ENCODE measurements at regions not wholly inside any gene's neighbourhood (a gene's known extent, or its start where the extent isn't known, plus 50 kb on each side); places are given as distances from the start of the nearest gene placed in this dataset.

GRCh38 chr10:28479927-28480627, 52.8 kb upstream of the WAC start:
- ChIA-PET CTCF (interaction anchor here (0.6 kb wide), 1 partner anchor 88 kb away, joined by 4 read pairs; no protein-coding TSS in a partner anchor), POLR2A (no interaction called here)
- no peak for TF ChIP-seq ZNF549 (tag by site-specific recombination; IDR thresholded peaks at IDR 0.05)
- TF ChIP-seq, protein P1, sequence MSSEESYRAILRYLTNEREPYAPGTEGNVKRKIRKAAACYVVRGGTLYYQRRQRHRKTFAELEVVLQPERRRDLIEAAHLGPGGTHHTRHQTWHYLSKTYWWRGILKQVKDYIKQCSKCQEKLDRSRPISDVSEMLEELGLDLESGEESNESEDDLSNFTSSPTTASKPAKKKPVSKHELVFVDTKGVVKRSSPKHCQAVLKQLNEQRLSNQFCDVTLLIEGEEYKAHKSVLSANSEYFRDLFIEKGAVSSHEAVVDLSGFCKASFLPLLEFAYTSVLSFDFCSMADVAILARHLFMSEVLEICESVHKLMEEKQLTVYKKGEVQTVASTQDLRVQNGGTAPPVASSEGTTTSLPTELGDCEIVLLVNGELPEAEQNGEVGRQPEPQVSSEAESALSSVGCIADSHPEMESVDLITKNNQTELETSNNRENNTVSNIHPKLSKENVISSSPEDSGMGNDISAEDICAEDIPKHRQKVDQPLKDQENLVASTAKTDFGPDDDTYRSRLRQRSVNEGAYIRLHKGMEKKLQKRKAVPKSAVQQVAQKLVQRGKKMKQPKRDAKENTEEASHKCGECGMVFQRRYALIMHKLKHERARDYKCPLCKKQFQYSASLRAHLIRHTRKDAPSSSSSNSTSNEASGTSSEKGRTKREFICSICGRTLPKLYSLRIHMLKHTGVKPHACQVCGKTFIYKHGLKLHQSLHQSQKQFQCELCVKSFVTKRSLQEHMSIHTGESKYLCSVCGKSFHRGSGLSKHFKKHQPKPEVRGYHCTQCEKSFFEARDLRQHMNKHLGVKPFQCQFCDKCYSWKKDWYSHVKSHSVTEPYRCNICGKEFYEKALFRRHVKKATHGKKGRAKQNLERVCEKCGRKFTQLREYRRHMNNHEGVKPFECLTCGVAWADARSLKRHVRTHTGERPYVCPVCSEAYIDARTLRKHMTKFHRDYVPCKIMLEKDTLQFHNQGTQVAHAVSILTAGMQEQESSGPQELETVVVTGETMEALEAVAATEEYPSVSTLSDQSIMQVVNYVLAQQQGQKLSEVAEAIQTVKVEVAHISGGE (tag by site-specific recombination; conservative IDR thresholded peaks at IDR 0.05; ENCODE audit: low read depth): peak; percentile 60; the same call in 1 of the 2 replicates
- TF ChIP-seq ZNF140 (tag by site-specific recombination; IDR thresholded peaks at IDR 0.05): peak; percentile 51; the same call in 1 of the 2 replicates
- TF ChIP-seq, protein P2, sequence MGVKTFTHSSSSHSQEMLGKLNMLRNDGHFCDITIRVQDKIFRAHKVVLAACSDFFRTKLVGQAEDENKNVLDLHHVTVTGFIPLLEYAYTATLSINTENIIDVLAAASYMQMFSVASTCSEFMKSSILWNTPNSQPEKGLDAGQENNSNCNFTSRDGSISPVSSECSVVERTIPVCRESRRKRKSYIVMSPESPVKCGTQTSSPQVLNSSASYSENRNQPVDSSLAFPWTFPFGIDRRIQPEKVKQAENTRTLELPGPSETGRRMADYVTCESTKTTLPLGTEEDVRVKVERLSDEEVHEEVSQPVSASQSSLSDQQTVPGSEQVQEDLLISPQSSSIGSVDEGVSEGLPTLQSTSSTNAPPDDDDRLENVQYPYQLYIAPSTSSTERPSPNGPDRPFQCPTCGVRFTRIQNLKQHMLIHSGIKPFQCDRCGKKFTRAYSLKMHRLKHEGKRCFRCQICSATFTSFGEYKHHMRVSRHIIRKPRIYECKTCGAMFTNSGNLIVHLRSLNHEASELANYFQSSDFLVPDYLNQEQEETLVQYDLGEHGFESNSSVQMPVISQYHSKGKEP (tag by site-specific recombination; IDR thresholded peaks at IDR 0.05): no peak
- TF ChIP-seq, protein P3, sequence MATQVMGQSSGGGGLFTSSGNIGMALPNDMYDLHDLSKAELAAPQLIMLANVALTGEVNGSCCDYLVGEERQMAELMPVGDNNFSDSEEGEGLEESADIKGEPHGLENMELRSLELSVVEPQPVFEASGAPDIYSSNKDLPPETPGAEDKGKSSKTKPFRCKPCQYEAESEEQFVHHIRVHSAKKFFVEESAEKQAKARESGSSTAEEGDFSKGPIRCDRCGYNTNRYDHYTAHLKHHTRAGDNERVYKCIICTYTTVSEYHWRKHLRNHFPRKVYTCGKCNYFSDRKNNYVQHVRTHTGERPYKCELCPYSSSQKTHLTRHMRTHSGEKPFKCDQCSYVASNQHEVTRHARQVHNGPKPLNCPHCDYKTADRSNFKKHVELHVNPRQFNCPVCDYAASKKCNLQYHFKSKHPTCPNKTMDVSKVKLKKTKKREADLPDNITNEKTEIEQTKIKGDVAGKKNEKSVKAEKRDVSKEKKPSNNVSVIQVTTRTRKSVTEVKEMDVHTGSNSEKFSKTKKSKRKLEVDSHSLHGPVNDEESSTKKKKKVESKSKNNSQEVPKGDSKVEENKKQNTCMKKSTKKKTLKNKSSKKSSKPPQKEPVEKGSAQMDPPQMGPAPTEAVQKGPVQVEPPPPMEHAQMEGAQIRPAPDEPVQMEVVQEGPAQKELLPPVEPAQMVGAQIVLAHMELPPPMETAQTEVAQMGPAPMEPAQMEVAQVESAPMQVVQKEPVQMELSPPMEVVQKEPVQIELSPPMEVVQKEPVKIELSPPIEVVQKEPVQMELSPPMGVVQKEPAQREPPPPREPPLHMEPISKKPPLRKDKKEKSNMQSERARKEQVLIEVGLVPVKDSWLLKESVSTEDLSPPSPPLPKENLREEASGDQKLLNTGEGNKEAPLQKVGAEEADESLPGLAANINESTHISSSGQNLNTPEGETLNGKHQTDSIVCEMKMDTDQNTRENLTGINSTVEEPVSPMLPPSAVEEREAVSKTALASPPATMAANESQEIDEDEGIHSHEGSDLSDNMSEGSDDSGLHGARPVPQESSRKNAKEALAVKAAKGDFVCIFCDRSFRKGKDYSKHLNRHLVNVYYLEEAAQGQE (tag by site-specific recombination; IDR thresholded peaks at IDR 0.05): 0 out of 2 replicates have a peak, but pooled peaks have one; percentile 18
- TF ChIP-seq ZNF654 (tag by site-specific recombination; IDR thresholded peaks at IDR 0.05; ENCODE audit: low read depth): peak; percentile 13; the same call in 1 of the 2 replicates
- TF ChIP-seq ZNF555 (tag by site-specific recombination; conservative IDR thresholded peaks at IDR 0.05): peak; percentile 48
- peak; percentile 67; the same call in 1 of the 2 replicates for TF ChIP-seq ZNF394 (tag by site-specific recombination; IDR thresholded peaks at IDR 0.05; ENCODE audit: borderline replicate concordance)
- 0 out of 2 replicates have a peak, but pooled peaks have one; percentile 39 for TF ChIP-seq ZNF404 (tag by site-specific recombination; IDR thresholded peaks at IDR 0.05)
- TF ChIP-seq ZNF639 (tag by site-specific recombination; IDR thresholded peaks at IDR 0.05): no peak
- TF ChIP-seq ZNF518A (tag by site-specific recombination; conservative IDR thresholded peaks at IDR 0.05; ENCODE audit: low read depth): peak; percentile 65; the same call in 1 of the 2 replicates
- TF ChIP-seq ZBTB8A (tag by site-specific recombination; IDR thresholded peaks at IDR 0.05): peak; percentile 38; the same call in 1 of the 2 replicates
- TF ChIP-seq ZNF623 (tag by site-specific recombination; IDR thresholded peaks at IDR 0.05): peak; percentile 51
- 0 out of 2 replicates have a peak, but pooled peaks have one; percentile 32 for TF ChIP-seq ZNF266 (tag by site-specific recombination; IDR thresholded peaks at IDR 0.05; ENCODE audit: low read depth)
- TF ChIP-seq, protein P4, sequence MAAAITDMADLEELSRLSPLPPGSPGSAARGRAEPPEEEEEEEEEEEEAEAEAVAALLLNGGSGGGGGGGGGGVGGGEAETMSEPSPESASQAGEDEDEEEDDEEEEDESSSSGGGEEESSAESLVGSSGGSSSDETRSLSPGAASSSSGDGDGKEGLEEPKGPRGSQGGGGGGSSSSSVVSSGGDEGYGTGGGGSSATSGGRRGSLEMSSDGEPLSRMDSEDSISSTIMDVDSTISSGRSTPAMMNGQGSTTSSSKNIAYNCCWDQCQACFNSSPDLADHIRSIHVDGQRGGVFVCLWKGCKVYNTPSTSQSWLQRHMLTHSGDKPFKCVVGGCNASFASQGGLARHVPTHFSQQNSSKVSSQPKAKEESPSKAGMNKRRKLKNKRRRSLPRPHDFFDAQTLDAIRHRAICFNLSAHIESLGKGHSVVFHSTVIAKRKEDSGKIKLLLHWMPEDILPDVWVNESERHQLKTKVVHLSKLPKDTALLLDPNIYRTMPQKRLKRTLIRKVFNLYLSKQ (tag by site-specific recombination; IDR thresholded peaks at IDR 0.05; ENCODE audit: borderline replicate concordance): no peak
- peak; percentile 43 for TF ChIP-seq ZNF426 (tag by site-specific recombination; IDR thresholded peaks at IDR 0.05)
- TF ChIP-seq SETDB1 (IDR thresholded peaks at IDR 0.05; ENCODE audit: insufficient read length, low read length): no peak

More at GRCh38 chr10:28479927-28480627, 52.8 kb upstream of the WAC start:
- Histone ChIP-seq H3K27ac (ENCODE audit: extremely low read depth, low read depth, low read length) (no peak overlapping the region), H3K36me3 (ENCODE audit: control insufficient read depth in 2 of 2, insufficient read depth in 1 of 2, low read length in 2 of 2) (no peaks in the 10 kb centered on the region), H3K4me1 (ENCODE audit: control insufficient read depth, insufficient read depth, low read length) (no peaks in the 10 kb centered on the region), H3K9me3 (ENCODE audit: control insufficient read depth, insufficient read depth, low read depth, low read length) (no peaks in the 10 kb centered on the region), H3K4me3 (ENCODE audit: low read depth, low read length) (no peak overlapping the region)

All from HEK293 (cell line).